Prostate gland (tissue), 2 donors: ENCODE measurements at regions not wholly inside any gene's neighbourhood (a gene's known extent, or its start where the extent isn't known, plus 50 kb on each side); places are given as distances from the start of the nearest gene placed in this dataset.

Source experiments
- DNase-seq: peaks from one replicate; pipeline ENCODE4 v3.0.0-alpha.2; 2019; ENCODE audit warnings: low spot score
- H3K27ac ChIP-seq, 2 donors: fragments of 200-600 bp; sonication (generic); 2 replicates each; pipeline ENCODE4 v1.5.1; 2017 to 2019
- H3K27me3 ChIP-seq: fragments of 200-600 bp; sonication (generic); replicated peaks from 2 replicates; pipeline ENCODE4 v1.5.1; 2019; ENCODE audit not compliant: insufficient read depth
- H3K36me3 ChIP-seq, 2 donors: fragments of 200-600 bp; sonication (generic); 1 replicate in 1 of 2; 2 replicates in 1 of 2; pipeline versions ENCODE4 v1.5.1 to v1.8.1; 2017 to 2019
- H3K4me1 ChIP-seq: fragments of 200-600 bp; sonication (generic); replicated peaks from 2 replicates; pipeline ENCODE4 v1.5.1; 2019
- H3K4me3 ChIP-seq, 2 donors: fragments of 200-600 bp; sonication (generic); 2 replicates each; pipeline ENCODE4 v1.5.1; 2017 to 2019
- H3K9me3 ChIP-seq: fragments of 200-600 bp; sonication (generic); 2 replicates; pipeline ENCODE4 v1.5.1; 2017
- POLR2A ChIP-seq: fragments of 450-650 bp; IDR thresholded peaks from one replicate; pipeline ENCODE4 v1.6.1; 2016; ENCODE audit warnings: antibody characterized with exemption, mild to moderate bottlenecking
- POLR2AphosphoS5 ChIP-seq: sonication (generic); formaldehyde crosslinking; IDR thresholded peaks from one replicate; pipeline ENCODE4 v1.6.1; 2017; ENCODE audit warnings: antibody characterized with exemption
- WGBS: methylation state at CpG from one replicate; pipeline ENCODE4 v1.1.5; 2018; 5-methylcytosine and 5-hydroxymethylcytosine counted together
- intact Hi-C: fragments of 100-400 bp; cut with DNase I; formaldehyde crosslinking; loops from one replicate; pipeline ENCODE4 v1.14.2; 2022
- TF ChIP-seq, protein P1 (sequence below), 4 experiments: fragments of 200-600 bp in 2 of 4; fragments of 450-650 bp in 2 of 4; sonication (generic) in 2 of 4; IDR thresholded peaks; 1 replicate in 3 of 4; 2 replicates in 1 of 4; pipeline ENCODE4 v1.5.1; 2016 to 2019; ENCODE audit warnings: antibody characterized with exemption in 4 of 4, mild to moderate bottlenecking in 2 of 4, moderate library complexity in 2 of 4

DNA sequence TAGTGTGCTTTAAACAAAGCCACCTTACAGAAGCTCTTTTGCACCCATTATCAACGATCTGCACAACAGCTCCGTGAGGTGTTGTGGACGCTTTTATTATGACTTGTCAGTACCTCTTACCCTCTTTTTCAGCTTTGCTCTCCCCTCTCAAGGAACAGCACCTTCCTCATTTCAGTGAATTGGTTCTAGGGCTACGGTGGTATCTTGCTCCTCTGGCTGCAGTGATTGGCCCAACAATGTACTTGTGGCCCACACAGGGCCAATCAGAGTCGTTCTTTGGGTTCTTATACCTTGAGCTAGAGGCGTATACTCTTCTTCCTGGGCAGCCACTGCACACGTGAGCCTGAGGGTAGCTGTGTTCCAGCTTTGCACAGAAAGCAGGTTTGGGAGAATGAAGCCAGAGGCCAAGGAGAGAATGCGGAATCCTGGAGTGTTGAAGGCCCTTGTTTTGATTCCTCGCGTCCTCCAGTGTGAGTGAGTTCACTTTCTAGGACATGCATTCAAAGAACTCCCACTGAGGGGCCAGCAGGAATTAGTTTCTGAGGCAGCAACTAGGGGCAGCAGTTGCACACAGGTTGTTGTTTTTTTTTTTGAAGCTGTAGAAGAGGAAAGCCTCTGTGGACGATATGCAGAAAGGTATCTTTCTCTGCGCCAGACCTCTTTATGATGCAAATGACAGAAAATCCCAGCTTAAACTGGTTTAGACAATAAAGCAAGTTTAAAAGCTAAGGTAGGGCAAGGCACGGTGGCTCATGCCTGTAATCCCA, 49.8 kb upstream of the PDZD8 start:
- no peak for DNase-seq
- intact Hi-C loops = no loop called here
- Histone ChIP-seq H3K27ac (no peak overlapping the region), H3K4me1 (no peaks in the 10 kb centered on the region), H3K9me3 (no peaks in the 10 kb centered on the region), H3K4me3 (no peak overlapping the region), H3K36me3 (no peaks in the 10 kb centered on the region), H3K27me3 (no peaks in the 10 kb centered on the region)
- WGBS = 79% methylated on average over 13 of the region's 13 CpGs
- TF ChIP-seq, protein P1, sequence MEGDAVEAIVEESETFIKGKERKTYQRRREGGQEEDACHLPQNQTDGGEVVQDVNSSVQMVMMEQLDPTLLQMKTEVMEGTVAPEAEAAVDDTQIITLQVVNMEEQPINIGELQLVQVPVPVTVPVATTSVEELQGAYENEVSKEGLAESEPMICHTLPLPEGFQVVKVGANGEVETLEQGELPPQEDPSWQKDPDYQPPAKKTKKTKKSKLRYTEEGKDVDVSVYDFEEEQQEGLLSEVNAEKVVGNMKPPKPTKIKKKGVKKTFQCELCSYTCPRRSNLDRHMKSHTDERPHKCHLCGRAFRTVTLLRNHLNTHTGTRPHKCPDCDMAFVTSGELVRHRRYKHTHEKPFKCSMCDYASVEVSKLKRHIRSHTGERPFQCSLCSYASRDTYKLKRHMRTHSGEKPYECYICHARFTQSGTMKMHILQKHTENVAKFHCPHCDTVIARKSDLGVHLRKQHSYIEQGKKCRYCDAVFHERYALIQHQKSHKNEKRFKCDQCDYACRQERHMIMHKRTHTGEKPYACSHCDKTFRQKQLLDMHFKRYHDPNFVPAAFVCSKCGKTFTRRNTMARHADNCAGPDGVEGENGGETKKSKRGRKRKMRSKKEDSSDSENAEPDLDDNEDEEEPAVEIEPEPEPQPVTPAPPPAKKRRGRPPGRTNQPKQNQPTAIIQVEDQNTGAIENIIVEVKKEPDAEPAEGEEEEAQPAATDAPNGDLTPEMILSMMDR (IDR thresholded peaks at IDR 0.05) = no peak
- TF ChIP-seq POLR2A (no peak), POLR2AphosphoS5 (no peak)
